ENCODE measurements at regions not wholly inside any gene's neighbourhood (a gene's known extent, or its start where the extent isn't known, plus 50 kb on each side); places are given as distances from the start of the nearest gene placed in this dataset.

- no peak for TF ChIP-seq POLR2AphosphoS5 (IDR thresholded peaks at IDR 0.05; ENCODE audit: low read depth, low read length)
- TF ChIP-seq TAF1 (IDR thresholded peaks at IDR 0.05; ENCODE audit: borderline replicate concordance, low read depth, low read length): no peak
- TF ChIP-seq POLR2A (IDR thresholded peaks at IDR 0.05; ENCODE audit: low read depth, low read length): no peak
- FAIRE-seq: no peak
Measured at GRCh38 chr13:105033999-105034398, 1501.5 kb downstream of the EFNB2 start.

GRCh38 chr13:105031306-105031705 lies 1504.2 kb downstream of the EFNB2 start:
- DNase-seq (ENCODE audit: insufficient read length) (no peak), FAIRE-seq (no peak)
- TF ChIP-seq POLR2AphosphoS5 (IDR thresholded peaks at IDR 0.05; ENCODE audit: low read depth, low read length): no peak
- no peak for TF ChIP-seq POLR2A (IDR thresholded peaks at IDR 0.05; ENCODE audit: low read depth, low read length)
- no peak for TF ChIP-seq TAF1 (IDR thresholded peaks at IDR 0.05; ENCODE audit: borderline replicate concordance, low read depth, low read length)

More at GRCh38 chr13:105033999-105034398, 1501.5 kb downstream of the EFNB2 start:
- no peak for DNase-seq (ENCODE audit: insufficient read length)

GRCh38 chr13:105030851-105031250 lies 1504.6 kb downstream of the EFNB2 start:
- FAIRE-seq: no peak
- TF ChIP-seq POLR2AphosphoS5 (IDR thresholded peaks at IDR 0.05; ENCODE audit: low read depth, low read length) (no peak), POLR2A (IDR thresholded peaks at IDR 0.05; ENCODE audit: low read depth, low read length) (no peak), TAF1 (IDR thresholded peaks at IDR 0.05; ENCODE audit: borderline replicate concordance, low read depth, low read length) (no peak)
- no peak for DNase-seq (ENCODE audit: insufficient read length)

GRCh38 chr13:105019073-105019472 lies 1516.4 kb downstream of the EFNB2 start:
- FAIRE-seq: no peak
- TF ChIP-seq POLR2A (IDR thresholded peaks at IDR 0.05; ENCODE audit: low read depth, low read length) (no peak), POLR2AphosphoS5 (IDR thresholded peaks at IDR 0.05; ENCODE audit: low read depth, low read length) (no peak), TAF1 (IDR thresholded peaks at IDR 0.05; ENCODE audit: borderline replicate concordance, low read depth, low read length) (no peak)

GRCh38 chr13:105016266-105016665 lies 1519.2 kb downstream of the EFNB2 start:
- DNase-seq (ENCODE audit: insufficient read length) (no peak), FAIRE-seq (no peak)
- no peak for TF ChIP-seq POLR2AphosphoS5 (IDR thresholded peaks at IDR 0.05; ENCODE audit: low read depth, low read length)
- no peak for TF ChIP-seq POLR2A (IDR thresholded peaks at IDR 0.05; ENCODE audit: low read depth, low read length)
- no peak for TF ChIP-seq TAF1 (IDR thresholded peaks at IDR 0.05; ENCODE audit: borderline replicate concordance, low read depth, low read length)

More at GRCh38 chr13:105019073-105019472, 1516.4 kb downstream of the EFNB2 start:
- no peak for DNase-seq (ENCODE audit: insufficient read length)

GRCh38 chr13:105008604-105009003 lies 1526.9 kb downstream of the EFNB2 start:
- DNase-seq (ENCODE audit: insufficient read length): no peak
- TF ChIP-seq POLR2A (IDR thresholded peaks at IDR 0.05; ENCODE audit: low read depth, low read length) (no peak), POLR2AphosphoS5 (IDR thresholded peaks at IDR 0.05; ENCODE audit: low read depth, low read length) (no peak), TAF1 (IDR thresholded peaks at IDR 0.05; ENCODE audit: borderline replicate concordance, low read depth, low read length) (no peak)
- no peak for FAIRE-seq

- FAIRE-seq: no peak
- no peak for DNase-seq (ENCODE audit: insufficient read length)
- TF ChIP-seq POLR2AphosphoS5 (IDR thresholded peaks at IDR 0.05; ENCODE audit: low read depth, low read length) (no peak), TAF1 (IDR thresholded peaks at IDR 0.05; ENCODE audit: borderline replicate concordance, low read depth, low read length) (no peak), POLR2A (IDR thresholded peaks at IDR 0.05; ENCODE audit: low read depth, low read length) (no peak)
Measured at GRCh38 chr13:105007166-105007808, 1528.2 kb downstream of the EFNB2 start.

GRCh38 chr13:104996022-104996421 lies 1539.4 kb downstream of the EFNB2 start:
- DNase-seq (ENCODE audit: insufficient read length) (no peak), FAIRE-seq (no peak)
- TF ChIP-seq TAF1 (IDR thresholded peaks at IDR 0.05; ENCODE audit: borderline replicate concordance, low read depth, low read length) (no peak), POLR2AphosphoS5 (IDR thresholded peaks at IDR 0.05; ENCODE audit: low read depth, low read length) (no peak), POLR2A (IDR thresholded peaks at IDR 0.05; ENCODE audit: low read depth, low read length) (no peak)

- no peak for DNase-seq (ENCODE audit: insufficient read length)
- TF ChIP-seq POLR2AphosphoS5 (IDR thresholded peaks at IDR 0.05; ENCODE audit: low read depth, low read length): no peak
- TF ChIP-seq POLR2A (IDR thresholded peaks at IDR 0.05; ENCODE audit: low read depth, low read length): no peak
- no peak for TF ChIP-seq TAF1 (IDR thresholded peaks at IDR 0.05; ENCODE audit: borderline replicate concordance, low read depth, low read length)
- FAIRE-seq: peak; percentile 78
Measured at GRCh38 chr13:104993708-104994107, 1541.8 kb downstream of the EFNB2 start.

GRCh38 chr13:104987621-104988020 lies 1547.8 kb downstream of the EFNB2 start:
- no peak for TF ChIP-seq POLR2AphosphoS5 (IDR thresholded peaks at IDR 0.05; ENCODE audit: low read depth, low read length)
- no peak for TF ChIP-seq POLR2A (IDR thresholded peaks at IDR 0.05; ENCODE audit: low read depth, low read length)
- no peak for TF ChIP-seq TAF1 (IDR thresholded peaks at IDR 0.05; ENCODE audit: borderline replicate concordance, low read depth, low read length)
- FAIRE-seq (no peak), DNase-seq (ENCODE audit: insufficient read length) (no peak)

- TF ChIP-seq POLR2A (IDR thresholded peaks at IDR 0.05; ENCODE audit: low read depth, low read length) (no peak), TAF1 (IDR thresholded peaks at IDR 0.05; ENCODE audit: borderline replicate concordance, low read depth, low read length) (no peak), POLR2AphosphoS5 (IDR thresholded peaks at IDR 0.05; ENCODE audit: low read depth, low read length) (no peak)
- FAIRE-seq: peak; percentile 96
- no peak for DNase-seq (ENCODE audit: insufficient read length)
Measured at GRCh38 chr13:104984296-104984818, 1551.1 kb downstream of the EFNB2 start.

- TF ChIP-seq TAF1 (IDR thresholded peaks at IDR 0.05; ENCODE audit: borderline replicate concordance, low read depth, low read length): no peak
- TF ChIP-seq POLR2A (IDR thresholded peaks at IDR 0.05; ENCODE audit: low read depth, low read length): no peak
- TF ChIP-seq POLR2AphosphoS5 (IDR thresholded peaks at IDR 0.05; ENCODE audit: low read depth, low read length): no peak
- no peak for DNase-seq (ENCODE audit: insufficient read length)
- peak; percentile 21 for FAIRE-seq
Measured at GRCh38 chr13:104983601-104984000, 1551.9 kb downstream of the EFNB2 start.

All from GM12892 (cell line).